22Rv1 (cell line): ENCODE measurements at regions not wholly inside any gene's neighbourhood (a gene's known extent, or its start where the extent isn't known, plus 50 kb on each side); places are given as distances from the start of the nearest gene placed in this dataset.

Experiments
- ZFX ChIP-seq: fragments of 450-650 bp; IDR thresholded peaks from 2 replicates; pipeline ENCODE4 v1.6.1; 2017; ENCODE audit warnings: antibody characterized with exemption, borderline replicate concordance
- TF ChIP-seq, protein P1 (sequence below): fragments of 450-650 bp; IDR thresholded peaks from 2 replicates; pipeline ENCODE4 v1.5.1; 2017; ENCODE audit warnings: mild to moderate bottlenecking

DNA sequence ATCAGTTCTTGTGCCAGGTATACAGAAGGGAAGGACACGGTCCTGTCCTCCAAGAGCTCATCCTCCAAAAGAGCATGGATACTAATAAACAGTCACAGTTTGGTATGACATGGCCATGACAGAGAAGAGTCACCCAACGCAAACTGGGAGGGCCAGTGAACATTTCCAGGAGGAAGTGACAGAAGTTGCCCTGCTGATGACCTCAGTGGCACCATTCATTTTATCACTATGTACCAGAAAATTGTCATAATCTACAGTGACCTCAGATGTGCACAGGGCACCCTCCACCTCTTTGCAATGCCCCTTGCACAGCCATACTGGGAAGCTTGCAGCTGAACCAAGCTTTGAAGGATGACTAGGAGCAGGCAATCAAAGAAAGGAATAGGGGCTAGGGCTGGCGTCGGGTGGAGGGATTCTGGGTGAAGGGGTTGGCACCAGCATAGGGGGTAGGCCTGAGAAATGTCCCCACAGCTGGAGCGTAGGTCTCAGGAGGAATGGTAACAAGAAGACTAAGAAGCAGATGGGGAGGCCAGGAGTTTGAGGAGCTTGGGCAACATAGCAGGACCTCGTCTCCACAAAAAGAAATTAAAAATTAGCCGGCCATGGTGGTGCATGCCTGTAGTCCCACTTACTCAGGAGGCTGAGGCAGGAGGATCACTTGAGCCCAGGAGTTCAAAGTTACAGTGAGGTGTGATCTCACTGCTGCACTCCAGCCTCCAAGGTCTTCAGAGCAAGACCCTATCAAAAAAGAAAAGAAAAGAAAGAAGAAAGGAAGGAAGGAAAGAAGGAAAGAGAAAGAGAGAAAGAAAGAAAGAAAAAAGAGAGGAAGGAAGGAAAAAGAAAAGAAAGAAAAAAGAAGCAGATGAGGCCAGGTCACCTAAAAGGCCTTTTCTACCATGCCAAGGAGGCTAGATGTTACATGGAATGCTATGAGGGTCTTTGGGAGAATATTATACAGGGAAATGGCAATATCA lies 65.3 kb upstream of the SNX9 start:
- TF ChIP-seq, protein P1, sequence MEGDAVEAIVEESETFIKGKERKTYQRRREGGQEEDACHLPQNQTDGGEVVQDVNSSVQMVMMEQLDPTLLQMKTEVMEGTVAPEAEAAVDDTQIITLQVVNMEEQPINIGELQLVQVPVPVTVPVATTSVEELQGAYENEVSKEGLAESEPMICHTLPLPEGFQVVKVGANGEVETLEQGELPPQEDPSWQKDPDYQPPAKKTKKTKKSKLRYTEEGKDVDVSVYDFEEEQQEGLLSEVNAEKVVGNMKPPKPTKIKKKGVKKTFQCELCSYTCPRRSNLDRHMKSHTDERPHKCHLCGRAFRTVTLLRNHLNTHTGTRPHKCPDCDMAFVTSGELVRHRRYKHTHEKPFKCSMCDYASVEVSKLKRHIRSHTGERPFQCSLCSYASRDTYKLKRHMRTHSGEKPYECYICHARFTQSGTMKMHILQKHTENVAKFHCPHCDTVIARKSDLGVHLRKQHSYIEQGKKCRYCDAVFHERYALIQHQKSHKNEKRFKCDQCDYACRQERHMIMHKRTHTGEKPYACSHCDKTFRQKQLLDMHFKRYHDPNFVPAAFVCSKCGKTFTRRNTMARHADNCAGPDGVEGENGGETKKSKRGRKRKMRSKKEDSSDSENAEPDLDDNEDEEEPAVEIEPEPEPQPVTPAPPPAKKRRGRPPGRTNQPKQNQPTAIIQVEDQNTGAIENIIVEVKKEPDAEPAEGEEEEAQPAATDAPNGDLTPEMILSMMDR, result no peak
- no peak for TF ChIP-seq ZFX
